HG03342 (cell line): ENCODE measurements at regions not wholly inside any gene's neighbourhood (a gene's known extent, or its start where the extent isn't known, plus 50 kb on each side); places are given as distances from the start of the nearest gene placed in this dataset.

Source experiments
- ATAC-seq: cut with Tn5 transposase; IDR thresholded peaks from one replicate; pipeline ENCODE4 v1.9.1; 2021; ENCODE audit warnings: mild to moderate bottlenecking, moderate library complexity; ENCODE audit not compliant: unreplicated experiment

DNA sequence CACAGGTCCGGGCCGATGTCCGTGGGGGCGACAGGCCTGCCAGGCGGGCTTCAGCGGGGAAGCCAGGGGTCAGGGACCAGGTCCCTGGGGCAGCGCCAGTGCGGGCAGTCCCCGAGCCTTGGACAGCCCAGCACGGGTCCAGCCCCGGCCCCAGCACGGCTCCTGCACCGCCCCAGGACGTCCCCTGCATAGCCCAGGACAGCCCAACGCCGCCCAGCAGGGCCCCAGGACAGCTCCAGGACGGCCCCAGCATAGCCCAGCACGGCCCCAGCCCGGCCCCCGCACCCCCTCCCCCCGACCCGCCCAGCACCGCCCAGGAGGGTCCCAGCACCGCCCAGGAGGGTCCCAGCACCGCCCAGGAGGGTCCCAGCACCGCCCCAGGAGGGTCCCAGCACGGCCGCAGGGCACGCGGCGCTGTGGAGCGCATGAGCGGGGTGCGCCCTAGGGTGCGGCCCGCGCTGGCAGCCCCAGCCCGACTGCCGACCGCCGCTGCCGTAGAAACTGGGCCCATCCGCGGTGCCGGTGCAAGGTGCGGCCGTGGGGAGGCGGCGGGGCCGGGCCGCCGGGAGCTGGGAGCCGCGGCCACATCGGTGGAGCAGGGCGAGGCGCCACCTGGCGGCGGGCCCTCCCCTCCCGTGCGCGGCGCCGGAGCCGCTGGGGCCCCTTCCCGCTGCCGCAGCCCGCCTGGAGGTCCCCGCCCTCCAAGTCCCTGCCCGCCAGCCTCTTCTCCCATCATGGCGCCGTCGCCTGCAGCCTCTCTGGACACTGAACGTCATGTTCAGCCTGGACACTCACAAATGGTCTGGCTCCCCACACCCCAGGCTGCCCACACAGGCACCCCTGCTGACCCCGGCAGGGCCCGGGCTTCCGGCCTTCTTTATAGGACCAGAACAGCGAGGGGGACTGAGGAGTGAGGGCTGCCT lies 106.8 kb upstream of the NKX1-1 start:
- no peak for ATAC-seq

DNA sequence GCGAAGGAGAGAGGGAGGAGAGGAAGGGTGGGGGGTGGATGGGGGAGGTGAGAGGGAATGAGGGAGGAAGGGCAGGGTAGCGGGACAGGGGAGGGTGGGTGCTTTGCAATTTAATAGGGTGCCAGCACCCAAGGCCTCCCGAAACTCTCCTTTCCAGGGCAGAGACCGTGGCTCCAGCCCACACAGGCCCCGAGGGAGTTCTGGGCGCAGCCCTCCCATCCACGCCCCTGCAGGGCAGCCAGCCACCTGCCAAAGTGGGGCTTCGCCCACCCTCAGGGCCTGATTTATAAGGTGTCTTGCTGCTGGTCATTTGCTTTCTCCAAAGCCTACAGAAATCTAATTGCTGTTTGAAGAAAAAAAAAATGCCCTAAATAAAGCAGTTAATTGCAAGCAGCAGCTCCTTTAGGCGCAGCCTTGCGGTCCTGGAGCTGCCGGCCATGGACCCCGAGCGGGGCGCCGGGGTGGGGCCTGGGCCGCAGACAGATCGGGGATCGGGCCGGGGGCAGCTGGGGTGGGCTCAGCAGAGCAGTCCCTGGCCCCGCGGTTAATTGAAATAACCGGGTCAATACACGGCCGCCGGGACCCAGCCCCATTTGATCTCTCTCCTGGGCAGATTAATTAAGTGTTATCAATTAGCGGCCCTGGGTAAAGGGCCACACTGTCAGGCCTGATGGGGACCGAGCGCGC lies 106.0 kb upstream of the NKX1-1 start:
- no peak for ATAC-seq

DNA sequence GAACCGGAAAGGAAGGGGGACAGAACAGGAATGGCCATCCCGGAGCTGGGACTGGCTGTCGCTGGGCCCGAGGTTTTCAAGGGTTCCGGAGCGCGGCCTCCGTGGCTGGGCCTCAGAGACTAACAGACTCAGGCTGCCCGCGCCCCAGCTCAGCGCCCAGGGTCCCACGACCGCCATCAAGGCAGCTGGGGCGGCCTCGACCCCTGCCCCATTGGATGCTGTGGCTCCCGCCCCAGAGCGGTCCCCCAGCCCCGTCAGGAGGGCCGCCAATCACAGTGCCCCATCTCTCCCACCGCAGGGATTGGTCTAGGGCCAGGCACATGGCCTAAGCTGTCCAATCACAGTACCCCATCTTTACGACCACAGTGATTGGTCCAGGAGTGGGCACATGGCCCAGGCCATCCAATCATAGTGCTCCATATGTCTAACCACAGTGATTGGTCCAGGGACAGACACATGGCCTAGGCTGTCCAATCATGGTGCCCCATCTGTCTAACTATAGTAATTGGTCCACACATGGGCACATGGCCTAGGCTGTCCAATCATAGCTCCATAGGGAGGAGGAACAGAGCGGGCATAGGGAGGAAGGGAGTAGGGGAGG lies 105.3 kb upstream of the NKX1-1 start:
- ATAC-seq = no peak

DNA sequence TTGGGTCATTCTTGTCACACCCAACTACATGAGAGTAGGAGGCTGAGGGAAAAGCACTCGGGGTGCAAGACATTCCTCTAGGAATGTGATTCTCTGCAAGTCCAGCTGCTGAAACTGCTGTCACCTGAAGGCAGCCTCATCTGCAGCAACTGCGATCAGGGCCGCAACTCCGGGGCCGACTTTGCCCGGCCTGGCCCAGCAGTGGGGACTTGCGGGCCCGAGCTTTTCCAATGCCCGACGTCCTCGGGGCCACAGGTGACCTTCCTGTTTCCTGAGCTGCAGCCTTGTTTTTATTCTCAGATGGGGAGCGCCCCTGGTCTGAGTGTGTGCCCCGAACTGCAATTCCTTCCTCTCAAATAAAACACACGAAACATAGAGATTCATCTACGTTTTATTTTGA lies 104.7 kb upstream of the NKX1-1 start:
- no peak for ATAC-seq

DNA sequence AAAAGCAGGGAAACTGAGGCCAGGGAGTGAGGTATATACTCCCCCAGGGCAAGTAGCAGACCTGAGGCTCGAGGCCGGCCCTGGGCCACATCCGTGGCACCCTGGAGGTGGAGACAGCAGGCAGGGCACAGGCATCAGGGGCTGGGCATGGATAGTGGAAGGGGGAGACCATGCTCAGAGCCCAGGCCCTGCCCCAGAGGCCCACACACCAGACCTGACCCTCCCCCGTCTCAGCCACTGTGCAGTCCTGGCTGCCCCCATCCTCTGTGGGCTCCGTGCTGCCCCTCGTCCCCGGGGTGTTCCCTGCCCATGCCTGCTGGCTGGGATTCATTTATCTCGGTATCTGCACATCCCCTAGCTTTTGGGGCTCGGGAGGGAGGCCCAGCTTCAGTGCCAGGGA lies 103.1 kb upstream of the NKX1-1 start:
- ATAC-seq = no peak

DNA sequence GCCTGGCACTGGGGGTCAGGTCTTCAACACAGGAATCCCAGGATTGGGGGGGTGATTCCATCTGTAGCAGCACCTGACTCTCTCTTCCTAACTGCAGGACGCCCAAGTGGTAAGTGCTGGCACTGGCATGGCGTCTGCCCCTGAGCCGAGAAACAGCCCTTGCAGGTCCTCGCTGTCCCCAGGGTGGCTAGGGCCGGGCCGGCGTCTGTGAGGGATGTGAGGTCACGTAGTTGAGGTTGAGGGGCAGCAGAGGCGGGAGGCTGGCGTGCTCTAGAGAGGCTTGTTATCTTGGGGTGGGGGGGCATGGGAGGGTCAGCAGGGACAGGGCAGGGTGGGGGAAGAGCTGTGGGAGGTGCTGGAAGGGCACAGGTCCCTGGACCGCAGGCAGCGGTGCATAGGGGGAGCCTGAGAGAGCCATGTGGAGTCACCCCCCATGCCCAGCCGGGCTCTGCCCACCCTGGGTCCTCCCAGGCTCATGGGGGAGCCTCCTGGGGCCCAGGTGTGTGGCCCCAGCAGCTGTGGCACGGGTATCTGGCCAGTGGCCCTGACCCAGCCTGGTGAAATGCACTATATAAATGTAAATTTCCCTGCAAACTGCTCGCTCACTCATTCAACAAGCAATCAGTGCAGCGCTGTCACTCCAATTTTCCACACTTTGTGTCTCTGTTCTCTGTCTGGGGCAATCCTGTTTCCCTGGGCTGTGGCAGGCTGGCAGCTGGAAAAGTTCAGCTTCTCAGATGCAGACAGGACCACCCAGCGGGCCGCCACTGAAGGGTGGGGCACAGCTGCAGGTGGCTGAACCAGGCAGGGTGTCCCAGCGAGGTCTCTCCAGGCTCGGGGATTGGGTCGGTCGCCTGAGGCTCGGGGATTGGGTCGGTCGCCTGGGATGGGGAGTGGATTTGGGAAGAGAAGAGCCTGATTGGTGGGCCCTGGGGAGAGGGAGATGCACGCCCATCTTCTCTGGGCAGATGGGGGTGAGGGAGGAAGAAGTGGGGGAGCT lies 102.2 kb upstream of the NKX1-1 start:
- ATAC-seq = no peak

DNA sequence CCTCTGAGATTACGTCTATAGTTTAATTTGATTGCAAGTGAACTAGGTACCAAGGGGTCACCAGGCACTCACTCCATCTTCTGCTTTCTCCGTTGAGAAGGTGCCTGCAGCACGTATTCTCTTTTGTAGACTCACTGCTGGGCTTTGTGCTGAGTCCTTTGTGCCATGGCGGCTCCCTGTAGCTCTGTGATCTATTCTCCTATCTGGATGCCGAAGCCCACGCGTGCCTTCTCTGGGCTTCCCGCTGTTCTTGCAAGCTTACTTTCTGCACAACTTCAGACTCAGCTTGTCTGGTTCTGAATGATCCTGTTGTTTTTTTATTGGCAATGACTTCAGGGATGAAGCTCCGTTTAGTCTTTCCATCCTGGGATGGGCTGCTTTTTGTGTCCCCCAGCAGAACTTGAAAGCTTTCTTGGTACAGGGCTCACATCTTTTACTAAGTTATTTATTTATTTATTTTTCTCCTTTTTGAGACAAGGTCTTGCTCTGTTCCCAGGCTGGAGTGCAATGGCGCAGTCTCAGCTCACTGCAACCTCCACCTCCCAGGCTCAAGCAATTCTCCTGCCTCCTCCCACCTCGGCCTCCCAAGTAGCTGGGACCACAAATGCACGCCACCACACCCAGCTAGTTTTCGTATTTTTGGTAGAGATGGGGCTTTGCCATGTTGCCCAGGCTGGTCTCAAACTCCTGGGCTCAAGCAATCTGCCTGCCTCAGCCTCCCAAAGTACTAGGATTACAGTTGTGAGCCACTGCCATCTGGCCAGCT lies 100.9 kb upstream of the NKX1-1 start:
- no peak for ATAC-seq

DNA sequence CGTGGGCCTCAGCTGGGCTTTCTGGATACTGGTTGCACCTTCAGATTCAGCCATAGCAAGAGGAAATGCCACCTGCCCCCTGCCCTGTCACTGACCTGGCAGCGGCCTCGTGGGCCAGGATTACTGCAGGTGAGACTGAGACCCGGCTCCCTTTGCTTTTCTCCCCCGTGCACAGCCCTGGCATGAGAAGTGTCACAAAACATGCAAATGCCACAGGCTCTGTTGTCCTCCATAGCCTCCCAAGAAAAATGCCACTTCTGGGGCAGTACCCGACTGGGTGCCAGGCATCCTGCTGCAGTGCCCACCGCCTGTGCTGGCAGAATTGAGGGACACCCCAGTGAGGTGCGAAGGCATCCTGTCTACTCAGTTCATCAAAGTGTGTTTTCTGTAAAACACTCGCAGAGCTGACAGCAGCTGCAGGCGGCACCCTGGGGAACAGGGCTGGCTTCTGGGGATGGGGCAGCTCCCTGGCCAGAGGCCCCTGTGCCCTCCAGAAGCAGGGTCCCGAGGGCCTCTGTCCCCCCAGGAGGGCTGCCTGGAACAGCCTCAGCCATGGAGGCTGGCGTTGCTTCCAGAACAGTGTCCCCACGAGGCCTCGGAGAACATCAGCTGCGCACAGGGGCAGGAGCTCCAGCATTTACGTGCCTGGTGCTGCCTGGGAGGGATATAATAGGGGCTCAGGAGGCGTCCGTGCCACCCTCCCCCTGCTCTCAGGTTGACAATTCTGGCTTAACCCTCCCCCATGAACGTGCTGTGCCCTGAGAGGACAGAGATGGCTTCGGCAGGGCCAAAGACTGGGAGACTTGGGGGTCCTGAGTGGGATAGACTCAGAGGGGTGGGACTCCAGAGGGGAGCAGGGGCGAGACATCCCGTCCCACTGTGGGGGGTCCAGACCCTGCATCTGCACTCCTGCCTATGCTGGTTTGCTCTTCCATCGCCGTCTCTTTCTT lies 99.5 kb upstream of the NKX1-1 start:
- ATAC-seq = no peak

DNA sequence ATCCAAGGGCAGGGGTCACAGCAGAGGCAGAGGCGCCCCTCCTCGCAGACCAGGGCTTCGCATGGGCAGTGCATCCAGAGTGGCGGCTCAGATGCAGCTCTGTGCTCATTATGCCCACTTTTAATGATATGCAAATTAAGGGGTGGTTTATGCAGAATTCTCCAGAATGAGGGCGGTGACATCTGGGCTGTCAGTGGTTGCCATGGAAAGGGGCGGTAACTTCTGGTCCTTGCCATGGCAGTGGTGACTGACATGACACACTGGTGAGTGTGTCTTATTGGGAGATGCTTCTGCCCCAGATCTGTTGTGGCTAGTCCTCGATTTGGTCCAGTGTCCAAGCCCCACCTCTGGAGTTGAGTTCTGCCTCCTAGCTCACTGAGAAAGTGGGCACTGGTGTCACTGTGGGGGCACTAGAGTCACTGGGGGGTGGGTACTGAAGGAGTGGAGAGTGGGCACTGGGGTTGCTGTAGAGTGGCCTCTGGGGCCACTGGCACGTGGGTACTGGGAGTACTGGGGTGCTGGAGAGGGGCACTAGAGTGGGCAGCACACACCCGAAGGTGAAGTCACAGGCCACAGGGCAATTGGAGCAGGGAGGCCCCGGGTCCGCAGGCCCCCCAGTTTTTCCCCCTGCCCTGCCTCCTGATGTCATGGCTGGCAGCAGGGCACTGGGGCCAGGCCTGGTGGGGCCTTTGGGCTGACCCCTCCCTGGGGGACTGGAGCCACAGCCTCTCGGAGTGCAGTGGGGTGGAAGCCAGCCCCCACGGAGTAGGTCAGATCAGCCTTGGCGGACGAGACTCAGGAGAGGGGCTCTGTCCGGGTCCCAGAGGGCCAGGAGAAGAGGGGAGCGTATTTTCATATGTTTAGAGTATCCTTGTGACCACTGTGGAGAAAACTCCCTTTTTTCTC lies 98.6 kb upstream of the NKX1-1 start:
- no peak for ATAC-seq

DNA sequence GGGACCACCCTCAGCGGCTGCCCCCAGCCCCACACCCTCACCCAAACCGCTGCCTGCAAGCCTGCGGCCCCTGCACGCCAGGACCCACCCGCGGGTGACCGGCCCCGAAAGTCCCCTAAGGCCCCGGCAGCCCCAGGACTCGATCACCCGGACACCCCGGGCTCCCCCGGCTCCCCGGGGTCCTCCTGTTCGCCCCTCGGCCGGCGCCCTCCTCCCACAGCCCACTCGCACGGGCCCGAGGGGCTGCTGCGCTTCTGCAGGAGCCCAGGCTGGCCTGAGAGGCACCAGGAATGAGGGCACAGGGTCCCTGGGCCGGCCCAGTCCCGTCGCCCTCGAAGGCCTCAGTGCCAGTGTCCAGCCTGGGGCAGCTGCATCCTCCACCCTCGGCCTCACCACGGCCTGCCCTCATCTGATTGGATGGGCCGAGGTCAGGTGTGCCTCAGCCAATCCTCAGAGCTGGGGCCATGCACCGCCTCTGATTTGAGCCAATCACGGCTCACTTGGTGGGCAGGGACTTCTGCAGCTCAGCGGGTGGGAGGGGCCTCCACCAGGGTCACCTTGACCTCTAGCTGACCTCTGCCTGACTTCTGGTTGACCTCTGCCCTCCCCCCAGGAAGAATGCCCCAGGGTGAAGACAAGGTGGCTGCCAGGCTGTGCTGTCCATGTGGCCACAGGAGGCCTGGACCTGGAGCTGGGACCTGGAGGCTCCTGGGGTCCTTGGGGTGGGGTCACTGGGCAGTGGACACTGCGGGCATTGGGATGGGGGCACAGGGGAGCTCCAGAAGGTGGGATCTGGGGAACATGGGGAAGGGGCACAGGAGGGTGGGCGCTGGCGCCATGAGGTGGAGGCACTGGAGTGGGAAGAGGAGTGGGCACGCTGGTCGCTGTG lies 97.6 kb upstream of the NKX1-1 start:
- no peak for ATAC-seq

DNA sequence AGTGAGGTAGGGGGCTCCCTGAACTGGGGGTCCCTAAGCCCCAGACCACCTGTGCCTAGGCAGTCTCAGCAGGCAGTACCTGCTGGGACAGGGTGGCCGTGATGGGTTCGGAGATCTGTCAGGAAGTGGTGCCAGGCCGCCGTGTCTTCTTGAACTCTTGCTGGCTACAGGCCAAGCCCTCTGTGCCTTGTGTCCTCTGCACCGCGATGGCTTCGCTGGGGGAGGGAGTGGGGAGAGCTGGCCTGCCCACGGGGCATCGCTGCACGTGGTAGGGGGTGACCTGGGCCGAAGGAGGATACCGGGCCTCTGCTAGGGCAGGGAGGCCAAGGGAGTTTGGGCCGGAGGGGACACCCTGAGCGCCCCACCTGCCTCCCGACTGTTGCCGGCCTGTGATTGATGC lies 96.7 kb upstream of the NKX1-1 start:
- ATAC-seq = no peak

DNA sequence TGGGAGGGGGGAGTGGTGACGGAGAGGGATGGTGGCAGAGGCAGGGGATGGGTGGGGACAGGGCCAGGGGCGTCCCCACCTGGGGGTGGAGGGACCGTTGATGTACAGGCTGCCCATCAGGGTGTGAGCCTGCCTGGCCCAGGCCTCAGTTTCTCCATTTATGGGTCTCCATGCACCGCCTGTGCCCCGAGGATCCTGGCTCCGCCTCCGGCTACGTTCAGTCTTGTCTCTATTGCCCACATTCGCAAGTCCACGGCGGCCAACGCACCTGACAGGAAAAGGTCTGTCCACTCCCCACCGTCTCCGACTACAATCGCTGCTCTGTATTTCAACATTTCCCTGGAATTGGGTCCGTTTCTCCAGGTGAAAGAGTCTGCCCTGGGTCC lies 96.3 kb upstream of the NKX1-1 start:
- no peak for ATAC-seq

DNA sequence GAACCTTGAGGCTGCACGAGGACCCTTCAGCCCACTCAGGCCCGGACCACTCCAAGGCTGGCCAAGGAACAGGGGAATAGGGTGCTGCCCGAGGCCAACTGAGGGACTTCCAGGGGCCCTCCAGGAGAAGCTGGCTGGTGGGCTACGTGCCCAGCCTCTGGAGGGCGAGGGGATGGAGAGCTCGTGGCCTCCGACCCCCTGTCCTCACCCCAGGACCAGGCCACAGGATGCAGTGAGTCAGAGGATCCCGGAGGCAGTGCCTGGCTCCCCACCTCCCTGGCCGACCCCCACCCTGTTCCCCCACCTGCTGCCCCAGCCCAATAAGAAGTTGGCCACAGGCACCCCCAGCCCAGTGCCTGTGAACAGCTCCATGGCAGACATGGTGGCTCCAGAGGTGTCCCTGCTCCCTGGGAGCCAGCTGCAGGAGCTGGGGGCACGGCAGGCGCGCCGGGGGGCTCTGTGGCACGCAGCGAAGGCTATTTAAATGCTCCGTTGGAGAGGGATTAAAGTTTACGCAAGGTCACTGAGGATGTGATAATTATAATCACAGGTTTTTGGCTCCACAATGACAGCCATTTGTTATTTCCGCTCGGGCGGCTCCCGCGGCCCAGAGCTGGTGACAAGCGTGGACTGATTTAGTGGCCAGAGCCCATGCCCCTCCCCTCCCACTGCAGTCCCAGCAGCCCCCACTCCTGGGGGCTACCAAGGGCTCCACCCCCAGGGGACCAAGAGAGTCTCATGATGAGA lies 95.7 kb upstream of the NKX1-1 start:
- ATAC-seq = no peak

DNA sequence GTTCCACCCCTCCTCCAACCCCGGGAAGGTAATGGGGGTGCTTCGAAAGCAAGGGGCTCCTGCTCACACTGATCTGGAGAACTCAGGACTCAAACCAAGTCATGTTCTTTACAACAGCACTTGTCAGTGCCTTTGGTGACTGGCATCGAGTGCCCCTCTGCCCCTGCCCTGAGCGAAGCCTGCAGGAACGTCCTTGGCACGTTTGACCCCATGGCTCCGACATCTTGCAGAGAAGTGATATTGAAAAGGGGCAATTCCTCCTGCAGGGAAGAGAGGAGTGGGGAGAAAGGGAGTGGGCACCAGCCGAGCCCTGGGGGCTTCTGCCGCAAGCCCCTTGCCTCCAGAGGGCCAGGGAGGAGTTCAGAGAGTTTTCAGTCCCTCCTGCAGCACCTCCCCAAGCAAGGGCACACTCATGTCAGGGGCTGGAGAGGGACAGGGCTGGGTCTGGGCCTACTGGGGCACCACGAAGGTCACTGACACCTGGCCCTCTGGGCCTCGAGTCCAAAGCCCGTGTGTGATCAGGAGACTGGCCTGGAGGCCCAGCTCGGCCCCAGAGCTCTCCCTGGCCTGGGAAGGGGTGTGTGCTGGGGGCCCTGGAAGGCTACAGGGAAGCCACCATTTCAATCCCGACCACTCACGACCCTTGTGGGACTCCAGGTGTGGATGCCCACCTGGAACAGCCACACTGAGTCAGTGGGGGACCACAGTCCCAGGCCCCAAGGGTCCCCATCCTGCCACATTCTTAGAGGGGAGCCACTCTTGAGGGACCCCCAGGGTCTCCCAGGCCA lies 94.9 kb upstream of the NKX1-1 start:
- ATAC-seq = no peak

DNA sequence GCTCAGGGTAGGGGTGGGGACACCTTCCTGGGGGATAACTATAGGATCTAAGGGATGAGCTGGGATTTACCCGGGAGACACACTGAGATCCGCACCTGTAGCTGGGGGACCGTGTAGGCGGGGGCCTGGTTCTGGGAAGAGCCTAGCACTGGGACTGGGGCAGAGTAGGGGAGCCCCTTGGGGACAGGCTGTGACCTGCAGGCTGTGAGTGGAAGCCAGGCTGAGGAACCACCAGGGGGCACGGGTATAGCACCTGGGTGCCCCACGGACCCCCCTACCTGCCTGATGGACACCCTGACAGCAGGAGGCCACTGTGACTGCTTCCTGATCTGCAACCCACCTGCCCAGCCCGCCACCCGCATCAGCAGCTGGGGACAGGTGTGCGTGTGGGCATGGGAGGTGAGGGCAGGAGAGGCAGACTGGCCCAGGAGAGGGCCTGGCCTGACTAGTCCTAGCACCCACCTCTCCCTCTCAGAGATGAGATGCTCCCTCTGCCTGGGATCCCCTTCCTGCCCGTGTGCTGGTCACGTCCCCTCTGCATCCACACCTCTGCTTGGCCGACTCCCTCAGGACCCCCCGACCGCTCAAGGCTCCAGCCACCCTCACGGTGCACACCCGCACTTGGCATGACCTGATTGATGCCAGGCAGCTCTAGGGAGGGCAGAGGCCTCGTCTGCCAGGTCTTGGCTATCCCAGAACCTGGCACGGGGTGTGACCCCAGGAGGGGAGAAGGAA lies 94.2 kb upstream of the NKX1-1 start:
- no peak for ATAC-seq
